Lower leg skin (tissue), 3 donors: ENCODE measurements at regions not wholly inside any gene's neighbourhood (a gene's known extent, or its start where the extent isn't known, plus 50 kb on each side); places are given as distances from the start of the nearest gene placed in this dataset.
"Not testable (repeated sequence)": the region's sequence is repeated elsewhere in the genome, so short reads cannot be mapped to it uniquely, and the experiment has no call there.

Source experiments
- POLR2A ChIP-seq, 2 donors: fragments of 450-650 bp; IDR thresholded peaks; one replicate each; pipeline ENCODE4 v1.6.1; 2016 to 2017; ENCODE audit warnings: antibody characterized with exemption in 2 of 2, mild to moderate bottlenecking in 1 of 2, moderate library complexity in 1 of 2
- TF ChIP-seq, protein P1 (sequence below), 3 donors: fragments of 450-650 bp; IDR thresholded peaks; one replicate each; pipeline ENCODE4 v1.5.1; 2016; ENCODE audit warnings: antibody characterized with exemption in 3 of 3, mild to moderate bottlenecking in 3 of 3, moderate library complexity in 2 of 3

GRCh38 chr2:89935436-89935835, 1244.0 kb downstream of the RPIA start:
- TF ChIP-seq POLR2A (IDR thresholded peaks at IDR 0.05), result not testable (repeated sequence)
- TF ChIP-seq, protein P1, sequence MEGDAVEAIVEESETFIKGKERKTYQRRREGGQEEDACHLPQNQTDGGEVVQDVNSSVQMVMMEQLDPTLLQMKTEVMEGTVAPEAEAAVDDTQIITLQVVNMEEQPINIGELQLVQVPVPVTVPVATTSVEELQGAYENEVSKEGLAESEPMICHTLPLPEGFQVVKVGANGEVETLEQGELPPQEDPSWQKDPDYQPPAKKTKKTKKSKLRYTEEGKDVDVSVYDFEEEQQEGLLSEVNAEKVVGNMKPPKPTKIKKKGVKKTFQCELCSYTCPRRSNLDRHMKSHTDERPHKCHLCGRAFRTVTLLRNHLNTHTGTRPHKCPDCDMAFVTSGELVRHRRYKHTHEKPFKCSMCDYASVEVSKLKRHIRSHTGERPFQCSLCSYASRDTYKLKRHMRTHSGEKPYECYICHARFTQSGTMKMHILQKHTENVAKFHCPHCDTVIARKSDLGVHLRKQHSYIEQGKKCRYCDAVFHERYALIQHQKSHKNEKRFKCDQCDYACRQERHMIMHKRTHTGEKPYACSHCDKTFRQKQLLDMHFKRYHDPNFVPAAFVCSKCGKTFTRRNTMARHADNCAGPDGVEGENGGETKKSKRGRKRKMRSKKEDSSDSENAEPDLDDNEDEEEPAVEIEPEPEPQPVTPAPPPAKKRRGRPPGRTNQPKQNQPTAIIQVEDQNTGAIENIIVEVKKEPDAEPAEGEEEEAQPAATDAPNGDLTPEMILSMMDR (IDR thresholded peaks at IDR 0.05), result not testable (repeated sequence)
